NCI-H748 (cell line): ENCODE measurements at regions not wholly inside any gene's neighbourhood (a gene's known extent, or its start where the extent isn't known, plus 50 kb on each side); places are given as distances from the start of the nearest gene placed in this dataset.
"Not testable (repeated sequence)": the region's sequence is repeated elsewhere in the genome, so short reads cannot be mapped to it uniquely, and the experiment has no call there.

Experiments used
- DNase-seq: peaks from one replicate; lab custom pipeline; 2025; ENCODE audit not compliant: unreplicated experiment; lab: John Stamatoyannopoulos, UW

DNA sequence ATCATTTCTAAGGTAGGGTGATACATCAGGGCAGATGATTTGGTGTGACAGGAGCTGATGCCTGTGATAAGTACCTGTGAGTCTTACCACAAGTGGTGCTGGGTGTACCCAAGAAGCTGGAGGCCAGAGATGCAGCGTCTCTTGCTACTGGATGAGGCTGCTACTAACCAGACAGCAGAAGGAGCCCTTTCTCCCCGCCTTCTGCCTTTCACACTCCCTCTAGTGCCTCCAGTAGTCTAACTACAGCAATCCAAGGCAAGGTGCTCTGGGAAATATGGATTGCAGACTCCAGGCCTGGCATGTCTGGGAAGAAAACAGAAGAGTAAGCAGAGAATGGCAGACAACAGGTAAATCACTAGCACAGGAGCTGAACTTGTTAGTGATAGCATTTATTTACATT lies 470.8 kb downstream of the NKX6-1 start:
- DNase-seq: no peak

DNA sequence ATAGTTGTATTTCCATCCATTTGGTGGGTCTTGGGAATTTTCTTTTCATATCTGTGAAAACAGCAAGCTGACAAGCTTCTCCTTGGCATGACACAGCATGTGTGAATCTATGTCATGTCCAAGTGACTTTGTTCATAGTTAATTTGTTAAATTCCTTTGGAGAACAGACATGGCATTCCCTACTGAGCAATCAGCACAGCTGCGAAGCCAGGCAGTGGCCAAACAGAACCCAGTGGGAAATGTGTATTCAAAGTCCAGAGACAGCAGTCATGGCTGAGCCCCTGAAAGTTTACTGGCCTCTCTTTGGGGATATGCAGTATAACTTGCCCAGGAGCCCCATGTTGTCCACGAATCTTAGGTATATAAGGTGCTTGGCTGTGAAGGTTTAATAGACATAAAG lies 474.7 kb downstream of the NKX6-1 start:
- no peak for DNase-seq

DNA sequence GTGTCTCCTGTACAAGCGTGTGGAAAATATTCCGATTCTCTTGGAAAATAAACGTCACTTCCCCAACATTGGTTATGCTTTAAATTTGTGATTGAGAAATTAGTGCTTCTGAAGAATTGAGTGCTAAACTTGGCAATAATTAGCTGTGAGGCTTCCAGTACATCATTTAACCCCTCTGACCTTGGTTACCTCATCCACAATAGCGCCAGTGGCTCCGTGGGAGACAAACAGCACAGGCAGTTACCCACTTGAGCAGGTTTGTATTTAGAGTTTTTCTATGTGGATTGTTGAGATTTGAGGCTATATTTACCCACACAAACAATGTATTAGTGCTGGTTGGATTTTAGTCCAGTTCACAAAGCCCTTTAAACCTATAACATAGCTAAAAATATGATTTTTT lies 476.5 kb downstream of the NKX6-1 start:
- DNase-seq: peak; percentile 6

DNA sequence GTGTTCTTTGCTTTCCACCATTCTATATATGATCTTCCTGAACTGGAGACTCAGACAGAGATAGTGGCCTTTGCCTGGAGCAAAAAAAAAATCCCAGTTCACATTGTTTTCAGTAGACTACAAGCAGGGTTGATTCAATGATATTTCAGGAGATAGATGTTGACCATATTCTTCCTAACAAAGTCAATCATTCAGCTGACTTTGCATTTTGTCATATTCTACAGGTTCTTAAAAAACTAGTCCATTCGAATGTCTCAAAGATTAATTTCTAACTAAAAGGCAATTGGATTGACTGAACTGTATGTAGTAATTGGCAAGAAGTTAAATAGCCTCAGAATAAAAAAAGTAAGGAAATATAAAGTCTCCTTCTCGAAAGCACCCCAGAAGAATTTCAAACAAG lies 479.5 kb downstream of the NKX6-1 start:
- DNase-seq: no peak

DNA sequence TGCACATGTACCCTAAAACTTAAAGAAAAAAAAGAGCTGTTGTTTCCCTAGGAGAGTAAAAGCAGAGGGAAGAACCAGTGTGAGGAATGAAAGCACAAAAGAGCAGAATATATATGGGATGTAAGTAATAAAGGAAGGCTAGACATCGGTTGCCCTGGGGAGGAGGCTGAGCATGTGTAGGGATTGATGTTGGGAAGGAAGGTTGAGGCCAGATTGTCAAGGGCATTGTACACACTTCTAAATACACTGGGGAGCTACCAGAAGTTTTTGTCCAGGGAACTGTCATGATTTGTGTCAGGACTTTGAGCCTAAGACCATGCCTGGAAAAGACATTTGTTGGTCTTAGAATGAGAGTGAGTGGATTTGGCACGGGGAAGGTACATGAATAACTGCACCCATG lies 467.1 kb downstream of the GPAT3 start:
- no peak for DNase-seq

DNA sequence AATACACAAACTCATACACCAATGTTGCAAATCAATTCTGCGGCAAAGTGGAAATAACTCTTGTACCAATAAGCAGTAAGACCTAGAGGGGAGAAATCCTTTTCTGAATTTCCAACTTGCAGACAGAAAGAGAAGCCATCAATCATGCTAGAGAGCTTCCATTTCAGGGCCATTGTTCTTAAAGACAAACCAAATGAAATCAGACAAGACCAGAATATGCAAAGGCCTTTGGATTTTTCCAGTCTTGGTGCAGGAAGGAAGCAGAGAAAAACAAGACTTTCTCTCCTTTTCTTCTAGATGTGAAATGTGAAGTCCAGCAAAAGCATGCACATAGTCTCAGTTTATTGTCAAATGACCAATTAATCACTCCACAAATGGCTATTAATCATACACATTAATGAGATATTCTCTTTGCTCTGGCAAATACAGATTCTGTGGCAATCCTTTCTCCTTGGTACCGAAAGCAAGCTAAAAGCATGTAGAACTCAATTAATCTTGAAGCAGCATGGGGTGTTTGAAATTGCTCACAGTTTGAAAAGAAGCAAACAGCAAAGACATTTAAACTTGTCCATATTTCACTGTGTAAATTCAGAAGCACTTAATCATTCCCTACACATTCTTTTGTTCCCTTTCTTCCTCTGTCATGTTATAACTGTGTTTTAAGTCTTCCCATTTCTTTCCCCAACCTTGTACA lies 466.1 kb downstream of the GPAT3 start:
- DNase-seq: no peak

DNA sequence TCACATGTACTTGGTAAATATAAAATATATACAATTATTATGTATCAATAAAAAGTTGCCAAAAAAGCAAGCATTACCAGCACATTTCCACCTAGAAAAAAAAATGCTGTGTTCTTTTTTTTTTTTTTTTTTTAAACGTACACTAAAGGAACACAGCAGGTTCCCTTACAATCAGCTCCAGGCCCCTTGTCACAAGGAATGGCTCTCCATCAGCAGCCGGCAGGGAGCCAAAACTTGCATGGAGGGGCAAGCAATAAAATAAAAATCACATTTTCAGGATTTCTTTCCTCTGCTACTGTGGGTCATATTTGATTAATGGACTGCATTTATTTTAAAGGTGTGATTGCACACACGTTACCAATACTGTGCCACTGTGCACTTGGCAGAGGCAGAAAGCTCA lies 460.3 kb downstream of the GPAT3 start:
- no peak for DNase-seq

DNA sequence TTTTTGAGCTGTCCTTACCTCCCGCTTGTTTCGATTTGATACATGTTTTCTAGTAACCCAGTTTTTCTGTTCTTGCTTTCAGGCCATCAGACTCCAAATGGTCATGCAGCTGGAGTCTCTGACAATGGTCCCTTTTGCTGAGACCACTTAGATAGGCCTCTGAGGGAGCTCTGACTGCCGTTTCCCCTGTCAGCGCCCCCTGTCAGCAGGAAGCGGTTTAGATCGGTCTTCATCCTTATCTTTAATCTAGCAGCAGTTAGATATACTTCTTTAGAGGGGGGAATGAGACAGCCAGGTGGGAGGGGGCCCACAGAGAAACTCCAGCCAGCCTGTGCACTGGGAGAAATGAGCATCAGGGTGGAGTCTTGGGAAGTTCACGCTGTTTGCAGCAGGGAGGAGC lies 457.9 kb downstream of the GPAT3 start:
- DNase-seq: no peak

DNA sequence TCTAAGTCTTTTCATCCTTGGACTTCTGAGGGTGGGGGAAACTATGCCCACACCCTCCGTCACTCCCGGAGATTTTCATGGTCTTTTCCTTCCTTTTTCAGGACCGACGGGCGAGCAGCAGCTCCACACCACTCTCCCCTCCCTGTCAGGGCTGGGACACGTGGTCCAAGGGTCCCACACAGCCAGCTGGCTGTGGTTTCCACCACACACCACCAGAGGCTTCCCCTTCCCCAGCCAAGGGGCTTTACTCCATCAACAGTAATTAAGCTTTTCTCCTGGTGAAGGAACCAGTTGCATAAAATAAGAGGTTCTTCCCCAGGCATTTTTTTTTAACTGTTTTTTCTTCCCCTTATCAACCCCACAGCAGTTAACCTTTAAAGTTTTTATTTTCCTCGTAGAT lies 453.9 kb downstream of the GPAT3 start:
- no peak for DNase-seq

DNA sequence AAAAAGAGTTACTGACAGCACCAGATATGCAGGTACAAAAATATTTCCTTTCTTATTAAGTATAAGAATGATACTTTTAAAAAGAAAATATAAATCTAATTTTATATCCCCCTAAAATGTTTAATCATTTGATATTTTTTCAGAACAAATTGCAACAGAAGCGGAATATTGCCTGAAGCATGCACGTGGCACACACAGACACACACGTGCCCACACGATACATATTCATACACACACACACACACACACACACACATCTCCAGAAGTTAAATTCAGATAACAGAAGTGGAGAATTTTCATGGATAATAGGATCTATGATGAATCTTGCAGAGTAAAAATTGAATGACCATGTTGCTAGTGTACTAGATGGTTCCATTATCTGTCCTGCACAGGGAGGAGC lies 445.2 kb downstream of the GPAT3 start:
- DNase-seq: no peak

DNA sequence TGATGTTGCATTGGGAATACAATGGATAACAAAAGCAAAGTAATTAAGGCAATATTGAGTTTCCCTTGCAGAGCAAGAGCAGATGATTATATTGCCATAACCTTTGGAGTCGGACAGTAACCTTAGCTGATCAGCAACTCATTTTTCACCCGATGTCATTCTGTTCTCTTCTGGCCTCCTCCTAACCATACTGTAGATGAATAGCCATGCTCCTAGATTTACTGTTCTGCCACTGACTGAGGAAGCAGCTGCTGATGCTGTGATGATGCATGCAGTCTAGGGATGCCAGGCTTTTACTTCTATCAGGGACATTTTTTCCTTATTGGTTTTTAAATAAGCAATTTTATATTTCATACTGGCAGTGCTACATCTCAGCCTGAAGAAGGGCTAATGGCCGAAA lies 443.9 kb downstream of the GPAT3 start:
- no peak for DNase-seq

DNA sequence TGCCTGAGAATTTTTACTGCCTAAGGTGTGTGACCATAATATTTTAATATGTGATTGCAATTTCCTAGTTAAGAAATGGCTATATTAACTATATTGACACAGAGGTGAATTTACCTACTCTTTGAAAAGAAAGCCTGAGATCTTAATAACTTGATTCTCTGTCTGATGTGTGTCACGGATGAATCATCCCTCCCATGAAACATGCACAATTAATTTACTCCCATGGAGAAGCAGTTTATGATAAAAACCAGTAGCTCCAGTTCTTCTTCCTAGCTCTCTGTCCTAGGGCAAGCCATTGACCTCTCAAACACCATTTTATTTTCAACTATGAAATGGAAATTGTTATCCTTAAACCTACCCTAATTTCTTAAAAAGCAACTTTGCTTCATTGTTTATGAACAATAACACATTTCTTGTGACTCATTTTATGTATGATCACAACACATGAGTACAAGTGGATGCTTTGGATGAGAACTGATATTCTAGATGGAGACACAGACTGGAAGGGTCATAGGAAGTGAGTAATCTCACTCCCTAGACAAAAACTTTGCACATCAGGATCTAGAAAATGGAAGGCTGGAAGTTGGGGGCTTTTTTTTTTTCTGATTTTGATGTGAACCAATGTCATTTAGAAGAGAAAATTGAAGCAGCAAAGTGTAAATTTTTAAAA lies 438.3 kb downstream of the GPAT3 start:
- DNase-seq: peak; percentile 10

DNA sequence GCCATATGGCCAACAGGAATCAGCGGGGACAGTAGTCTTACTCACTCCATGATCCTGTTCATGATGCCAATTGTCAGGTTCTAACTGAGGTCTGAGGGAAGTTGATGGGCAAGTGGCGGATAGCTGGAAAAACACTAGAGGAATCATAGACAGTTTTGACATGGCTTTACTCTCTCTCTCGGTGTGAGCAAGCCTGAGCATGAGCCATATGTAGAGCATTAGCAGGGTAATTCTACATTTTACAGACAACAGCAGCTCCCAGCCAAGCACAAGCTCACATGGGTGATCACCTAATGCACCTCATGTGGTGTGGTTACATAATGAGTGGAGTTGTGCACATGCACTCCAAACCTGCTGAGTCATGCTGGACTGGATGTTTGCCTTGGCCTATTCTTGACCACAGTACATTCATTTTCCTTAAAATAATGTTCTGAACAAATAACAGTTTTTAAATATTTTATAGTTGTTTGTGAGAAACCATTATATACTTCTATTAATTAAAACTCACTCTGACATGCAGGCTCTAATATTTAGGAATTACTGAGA lies 429.2 kb downstream of the GPAT3 start:
- DNase-seq: peak; percentile 14

DNA sequence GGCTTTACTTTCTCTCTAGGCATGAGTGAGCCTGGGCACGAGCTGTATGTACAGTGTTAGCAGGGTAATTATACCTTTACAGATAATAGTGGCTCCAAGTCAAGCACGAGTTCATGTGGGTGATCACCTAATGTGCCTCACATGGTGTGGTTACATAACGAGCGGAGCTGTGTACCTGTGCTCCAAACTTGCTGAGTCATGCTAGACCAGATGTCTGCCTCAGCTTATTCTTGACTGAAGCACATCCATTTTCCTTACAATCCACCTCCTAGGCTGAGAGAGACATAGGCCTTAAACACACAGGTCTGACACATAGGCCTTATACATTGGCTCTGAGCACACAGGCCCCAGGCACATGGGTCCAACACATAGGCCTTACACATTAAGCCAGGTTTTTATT lies 426.6 kb downstream of the GPAT3 start:
- no peak for DNase-seq

DNA sequence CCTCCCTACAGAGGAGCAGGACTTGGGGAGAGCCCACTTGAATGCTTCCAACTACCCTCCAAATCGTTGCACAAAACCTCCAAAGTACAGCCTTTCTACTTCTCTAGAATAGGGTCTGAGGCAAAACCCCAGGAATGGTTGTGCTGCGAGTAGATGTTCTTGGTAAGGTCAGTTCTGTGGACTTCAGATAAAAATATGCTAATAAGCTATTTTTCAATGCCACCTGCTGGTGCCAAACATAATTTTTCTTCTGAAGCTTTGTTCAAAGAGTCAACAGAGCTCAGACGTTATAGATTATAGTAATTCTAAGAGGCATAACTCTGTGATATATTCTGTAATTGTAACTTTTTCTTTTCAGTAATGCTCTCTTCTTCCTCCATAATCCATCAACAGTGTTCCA lies 425.7 kb downstream of the GPAT3 start:
- no peak for DNase-seq

DNA sequence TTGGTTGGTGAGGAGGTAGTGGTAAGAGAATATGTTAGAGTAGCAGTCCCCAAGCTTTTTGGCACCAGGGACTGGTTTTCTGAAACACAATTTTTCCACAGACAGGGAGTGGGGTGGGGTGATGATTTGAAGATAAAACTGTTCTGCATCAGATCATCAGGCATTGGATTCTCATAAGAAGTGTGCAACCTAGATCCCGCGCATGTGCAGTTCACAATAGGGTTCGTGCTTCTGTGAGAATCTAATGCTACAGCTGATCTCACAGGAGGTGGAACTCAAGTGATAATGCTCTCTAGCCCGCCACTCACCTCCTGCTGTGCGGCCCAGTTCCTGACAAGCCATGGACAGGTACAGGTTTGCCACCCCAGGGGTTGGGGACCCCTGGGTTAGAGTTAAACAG lies 423.3 kb downstream of the GPAT3 start:
- DNase-seq: no peak

DNA sequence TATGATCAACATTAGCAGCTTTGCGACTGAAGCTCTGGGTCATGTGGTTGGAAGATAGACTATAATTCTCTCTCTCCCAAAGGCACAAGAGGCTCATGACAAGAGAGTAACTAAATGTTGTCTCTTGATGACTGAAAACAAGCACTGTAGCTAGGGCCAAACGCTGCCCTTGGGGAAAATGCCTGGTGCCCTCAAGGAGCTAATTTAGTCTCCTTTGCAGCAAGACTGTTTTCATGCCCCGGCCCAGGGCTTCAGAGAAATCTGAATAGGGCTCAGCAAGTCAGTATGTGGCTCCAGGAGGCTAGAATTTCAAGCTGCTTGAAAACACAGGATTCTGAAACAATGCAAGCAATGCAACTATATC lies 411.9 kb downstream of the GPAT3 start:
- no peak for DNase-seq

DNA sequence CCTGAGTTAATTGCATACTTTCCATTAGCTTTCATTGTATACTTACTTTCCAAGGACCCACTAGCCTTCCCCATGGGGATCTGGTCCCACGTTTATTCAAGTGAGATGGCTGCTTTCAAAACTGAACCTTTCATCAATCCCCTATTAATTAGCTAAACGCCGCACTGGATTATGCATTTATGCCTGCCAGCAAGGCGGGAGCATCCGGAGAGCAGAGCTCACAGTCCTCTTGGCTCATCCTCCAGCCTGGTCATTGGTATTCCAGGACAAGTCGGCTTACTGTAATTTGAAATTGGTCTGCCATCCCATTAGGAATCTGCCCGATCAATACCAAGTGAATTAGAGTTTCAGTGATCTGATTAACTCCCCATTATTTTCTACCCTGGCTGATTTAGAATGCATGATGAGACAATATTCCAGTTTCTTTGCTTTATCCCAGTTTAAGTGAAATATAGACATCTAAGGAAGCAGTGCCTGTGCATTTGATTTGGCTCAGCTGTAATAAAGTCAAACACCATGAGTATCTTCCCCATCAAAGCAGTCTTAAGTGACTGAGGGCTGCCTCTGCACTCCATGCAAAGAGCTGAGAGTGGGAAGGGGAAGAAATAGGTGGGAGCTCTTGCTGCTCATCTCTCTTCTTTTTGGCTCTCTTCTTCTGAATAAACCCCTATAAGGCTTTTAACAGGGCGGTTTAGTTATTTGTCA lies 411.4 kb downstream of the GPAT3 start:
- no peak for DNase-seq

DNA sequence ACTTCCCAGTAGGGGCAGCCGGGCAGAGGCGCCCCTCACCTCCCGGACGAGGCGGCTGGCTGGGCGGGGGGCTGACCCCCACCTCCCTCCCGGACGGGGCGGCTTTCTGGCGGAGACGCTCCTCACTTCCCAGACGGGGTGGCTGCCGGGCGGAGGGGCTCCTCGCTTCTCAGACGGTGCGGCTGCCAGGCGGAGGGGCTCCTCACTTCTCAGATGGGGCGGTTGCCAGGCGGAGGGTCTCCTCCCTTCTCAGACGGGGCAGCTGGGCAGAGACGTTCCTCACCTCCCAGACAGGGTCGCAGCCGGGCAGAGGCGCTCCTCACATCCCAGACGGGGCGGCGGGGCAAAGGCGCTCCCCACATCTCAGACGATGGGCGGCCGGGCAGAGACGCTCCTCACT lies 407.8 kb downstream of the GPAT3 start:
- not testable (repeated sequence) for DNase-seq

DNA sequence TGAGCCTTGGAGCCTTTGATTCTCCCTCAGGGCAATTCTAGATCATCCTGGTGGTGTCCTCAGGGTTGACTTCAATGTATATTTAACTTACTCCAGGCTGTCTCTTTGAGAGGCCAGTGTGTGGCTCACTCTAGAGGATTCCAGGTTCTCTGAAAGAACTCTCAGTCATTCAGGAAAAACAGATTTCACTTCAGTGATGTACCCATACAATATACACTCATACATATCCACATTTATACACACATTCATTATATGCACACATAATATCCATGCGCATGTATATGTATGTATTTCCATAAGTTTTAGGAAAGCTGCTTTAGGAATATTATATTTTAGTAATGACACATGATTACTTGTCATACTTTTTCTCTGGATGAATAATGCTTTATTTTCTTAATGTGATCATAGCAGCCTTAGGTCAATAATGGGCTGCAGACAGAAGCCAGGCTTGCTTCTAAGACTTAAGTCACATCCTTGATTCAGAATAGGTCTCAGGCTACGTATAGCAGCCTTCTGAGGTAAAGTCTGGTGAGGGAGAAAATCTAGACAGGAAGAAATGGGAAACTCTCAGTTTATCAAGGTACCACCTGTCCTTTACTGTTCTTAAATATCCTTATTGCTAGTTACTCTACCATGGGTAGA lies 397.0 kb downstream of the GPAT3 start:
- no peak for DNase-seq

DNA sequence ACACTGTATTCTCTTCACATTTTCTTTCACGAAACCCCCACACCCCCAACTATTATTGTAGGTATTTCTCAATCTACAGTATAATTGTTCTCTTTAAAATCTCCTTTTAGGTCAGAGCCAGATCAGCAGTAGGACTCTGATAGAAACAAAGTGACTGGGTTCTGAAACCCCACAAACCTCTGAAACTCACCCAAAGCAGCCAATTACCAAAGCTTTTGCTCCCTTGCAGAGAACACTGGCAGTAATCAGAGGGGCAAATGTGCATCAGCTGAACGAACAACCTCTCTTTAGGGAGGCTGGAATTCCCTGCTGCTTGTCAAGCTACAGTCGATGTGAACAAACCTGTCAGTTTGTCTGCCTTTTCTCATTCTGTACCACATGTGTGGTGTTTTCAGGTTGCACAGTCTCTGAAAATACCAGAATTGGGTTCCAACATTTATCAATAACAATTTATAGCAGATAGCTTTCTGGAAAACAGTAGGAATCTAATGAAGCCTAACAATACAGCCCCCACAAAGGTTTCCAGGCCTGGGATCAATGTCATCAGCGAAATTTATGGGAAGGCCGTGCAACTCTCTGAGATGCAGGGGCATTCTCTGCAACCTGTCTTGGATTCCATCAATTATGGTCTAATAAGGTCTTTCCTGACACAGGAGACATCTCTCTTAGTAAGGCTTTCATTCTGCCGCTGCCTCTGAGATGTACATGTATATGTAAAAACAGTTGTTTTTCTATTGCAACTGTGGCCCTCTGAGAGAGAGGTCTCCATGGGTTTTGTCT lies 395.9 kb downstream of the GPAT3 start:
- no peak for DNase-seq
